RWPE1 (cell line): ENCODE measurements at regions not wholly inside any gene's neighbourhood (a gene's known extent, or its start where the extent isn't known, plus 50 kb on each side); places are given as distances from the start of the nearest gene placed in this dataset.
"Not testable (repeated sequence)": the region's sequence is repeated elsewhere in the genome, so short reads cannot be mapped to it uniquely, and the experiment has no call there.

Experiments used
- CTCF ChIA-PET: fragments of 350-600 bp; sonication (Branson Sonifier 250); formaldehyde crosslinking; extraction: SDS; loops from one replicate; lab custom pipeline; 2021; lab: Yijun Ruan, JAX
- POLR2A ChIA-PET: fragments of 400-600 bp; formaldehyde crosslinking; extraction: SDS; loops from one replicate; lab custom pipeline; 2020; ENCODE audit warnings: antibody characterized with exemption; ENCODE audit not compliant: low non-redundant PET; lab: Yijun Ruan, JAX
- DNase-seq: peaks from one replicate; pipeline ENCODE4 v3.0.0; 2012; ENCODE audit warnings: low spot score
- H3K27ac ChIP-seq: fragments of 450-650 bp; 2 replicates; pipeline ENCODE4 v1.5.1; 2017
- CTCF ChIP-seq: fragments of 450-650 bp; conservative IDR thresholded peaks from 2 replicates; pipeline ENCODE4 v1.5.1; 2017; ENCODE audit warnings: low read depth, mild to moderate bottlenecking

GRCh38 chr3:106962993-106963392, 414.2 kb upstream of the CCDC54 start:
- TF ChIP-seq CTCF = no peak
- ChIA-PET CTCF (no interaction called here), POLR2A (no interaction called here)
- no peak for DNase-seq
- no peak overlapping the region for H3K27ac ChIP-seq

GRCh38 chr3:106963442-106963841, 413.8 kb upstream of the CCDC54 start:
- H3K27ac ChIP-seq = no peak overlapping the region
- no peak for DNase-seq
- ChIA-PET CTCF (no interaction called here), POLR2A (no interaction called here)
- no peak for TF ChIP-seq CTCF

GRCh38 chr3:106965307-106965706, 411.9 kb upstream of the CCDC54 start:
- DNase-seq = no peak
- ChIA-PET CTCF (no interaction called here), POLR2A (no interaction called here)
- H3K27ac ChIP-seq = no peak overlapping the region
- no peak for TF ChIP-seq CTCF

GRCh38 chr3:106969596-106969995, 407.6 kb upstream of the CCDC54 start:
- ChIA-PET CTCF (no interaction called here), POLR2A (no interaction called here)
- no peak overlapping the region for H3K27ac ChIP-seq
- TF ChIP-seq CTCF = no peak
- DNase-seq = no peak

- no peak overlapping the region for H3K27ac ChIP-seq
- CTCF ChIA-PET = no interaction called here
- TF ChIP-seq CTCF = no peak
- POLR2A ChIA-PET = no interaction called here
- DNase-seq = no peak
Observed at GRCh38 chr3:106981392-106981791, 395.8 kb upstream of the CCDC54 start.

- POLR2A ChIA-PET = no interaction called here
- CTCF ChIA-PET = no interaction called here
- no peak overlapping the region for H3K27ac ChIP-seq
- no peak for TF ChIP-seq CTCF
- DNase-seq = no peak
Observed at GRCh38 chr3:106985721-106986120, 391.5 kb upstream of the CCDC54 start.

- CTCF ChIA-PET, POLR2A ChIA-PET, DNase-seq, H3K27ac ChIP-seq: not testable (repeated sequence)
Observed at GRCh38 chr3:106998841-106999682, 378.2 kb upstream of the CCDC54 start.
